ENCODE measurements at regions not wholly inside any gene's neighbourhood (a gene's known extent, or its start where the extent isn't known, plus 50 kb on each side); places are given as distances from the start of the nearest gene placed in this dataset.
"Not testable (repeated sequence)": the region's sequence is repeated elsewhere in the genome, so short reads cannot be mapped to it uniquely, and the experiment has no call there.

DNA sequence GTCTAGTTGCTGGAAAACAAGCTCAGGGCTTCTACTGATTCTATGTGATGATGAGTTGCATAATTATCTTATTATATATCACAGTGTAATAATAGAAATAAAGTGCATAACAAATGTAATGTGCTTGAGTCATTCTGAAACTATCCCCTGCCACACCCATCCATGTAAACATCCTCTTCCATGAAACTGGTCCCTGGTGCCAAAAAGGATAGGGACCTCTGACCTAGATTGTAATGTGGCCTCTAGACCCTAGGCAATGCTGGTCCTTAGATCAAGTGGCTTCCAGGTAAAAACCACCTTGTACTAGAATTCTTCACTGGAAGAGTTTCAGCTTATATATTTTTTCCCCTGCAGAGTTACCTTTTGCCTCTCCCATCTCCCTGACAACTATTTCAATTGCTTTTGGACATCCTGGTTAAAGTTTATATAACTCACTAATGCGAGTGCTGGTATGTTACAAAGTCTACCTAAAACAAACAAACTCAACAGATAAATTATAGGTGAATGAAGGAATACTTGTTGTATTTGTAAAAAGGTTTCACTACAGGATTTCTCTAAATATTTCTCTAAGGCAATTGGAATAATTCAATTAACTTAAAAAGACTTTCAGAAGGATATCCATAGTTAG is 462.5 kb downstream of the NAV3 start:
- TF ChIP-seq, protein P1, sequence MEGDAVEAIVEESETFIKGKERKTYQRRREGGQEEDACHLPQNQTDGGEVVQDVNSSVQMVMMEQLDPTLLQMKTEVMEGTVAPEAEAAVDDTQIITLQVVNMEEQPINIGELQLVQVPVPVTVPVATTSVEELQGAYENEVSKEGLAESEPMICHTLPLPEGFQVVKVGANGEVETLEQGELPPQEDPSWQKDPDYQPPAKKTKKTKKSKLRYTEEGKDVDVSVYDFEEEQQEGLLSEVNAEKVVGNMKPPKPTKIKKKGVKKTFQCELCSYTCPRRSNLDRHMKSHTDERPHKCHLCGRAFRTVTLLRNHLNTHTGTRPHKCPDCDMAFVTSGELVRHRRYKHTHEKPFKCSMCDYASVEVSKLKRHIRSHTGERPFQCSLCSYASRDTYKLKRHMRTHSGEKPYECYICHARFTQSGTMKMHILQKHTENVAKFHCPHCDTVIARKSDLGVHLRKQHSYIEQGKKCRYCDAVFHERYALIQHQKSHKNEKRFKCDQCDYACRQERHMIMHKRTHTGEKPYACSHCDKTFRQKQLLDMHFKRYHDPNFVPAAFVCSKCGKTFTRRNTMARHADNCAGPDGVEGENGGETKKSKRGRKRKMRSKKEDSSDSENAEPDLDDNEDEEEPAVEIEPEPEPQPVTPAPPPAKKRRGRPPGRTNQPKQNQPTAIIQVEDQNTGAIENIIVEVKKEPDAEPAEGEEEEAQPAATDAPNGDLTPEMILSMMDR (IDR thresholded peaks at IDR 0.05), result no peak
- no peak for TF ChIP-seq ZFX (IDR thresholded peaks at IDR 0.05; ENCODE audit: borderline replicate concordance)
- peak overlapping the region; percentile 76 for H3K27ac ChIP-seq

DNA sequence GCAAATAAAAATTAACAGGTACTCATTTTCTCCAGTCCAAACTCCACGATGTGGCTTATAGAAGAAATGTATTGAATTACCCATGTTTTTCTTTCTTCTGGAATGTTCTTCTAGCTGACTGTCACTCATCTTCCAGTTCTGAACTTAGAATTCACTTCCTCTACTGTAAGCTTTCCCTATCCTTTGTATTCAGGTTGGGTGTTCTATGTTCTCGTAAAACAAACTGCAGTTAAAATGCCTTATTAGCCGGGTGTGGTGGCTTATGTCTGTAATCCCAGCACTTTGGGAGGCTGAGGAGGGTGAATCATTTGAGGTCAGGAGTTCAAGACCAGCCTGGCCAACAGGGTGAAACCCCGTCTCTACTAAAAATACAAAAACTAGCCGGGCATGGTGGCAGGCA is 470.6 kb downstream of the NAV3 start:
- not testable (repeated sequence) for H3K27ac ChIP-seq

DNA sequence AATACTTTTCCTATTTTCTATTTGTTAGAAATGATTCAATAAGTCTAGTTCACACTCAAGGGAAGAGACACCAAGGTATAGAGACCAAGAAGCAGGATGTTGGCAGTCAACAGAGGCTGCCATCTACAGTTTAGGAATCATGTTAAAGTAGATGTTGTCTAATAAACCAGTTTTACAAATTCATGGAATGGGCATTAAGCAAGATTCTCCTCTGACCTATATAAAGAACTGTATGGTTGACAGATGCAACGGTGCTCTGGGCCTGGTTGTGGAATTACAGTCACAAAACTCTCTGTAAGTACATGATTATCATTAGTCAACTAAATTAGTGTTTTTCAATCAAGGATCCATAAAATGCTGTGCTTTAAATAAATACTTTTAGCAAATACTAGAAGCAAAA is 475.1 kb downstream of the NAV3 start:
- no peak overlapping the region for H3K27ac ChIP-seq
- TF ChIP-seq ZFX (IDR thresholded peaks at IDR 0.05; ENCODE audit: borderline replicate concordance), result no peak
- TF ChIP-seq, protein P1 (IDR thresholded peaks at IDR 0.05), result no peak

DNA sequence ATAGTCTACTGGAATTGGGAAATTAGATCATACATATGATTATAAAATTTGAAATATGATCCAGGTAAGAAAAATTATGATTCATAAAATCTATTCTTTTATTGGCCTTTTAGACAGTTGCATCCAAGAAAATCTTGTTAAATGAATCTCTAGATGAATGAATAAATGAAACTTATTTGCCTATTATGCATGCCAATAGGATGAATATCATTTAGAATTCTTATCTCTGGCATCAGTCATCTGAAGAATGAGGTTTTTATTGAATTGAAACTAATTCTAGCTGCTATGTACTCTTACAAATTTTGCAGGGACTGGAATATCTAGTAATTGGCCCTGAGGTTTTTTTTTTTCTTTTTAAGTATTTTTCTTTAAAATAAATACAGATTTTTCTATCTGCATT is 475.5 kb downstream of the NAV3 start:
- TF ChIP-seq, protein P1 (IDR thresholded peaks at IDR 0.05), result no peak
- no peak for TF ChIP-seq ZFX (IDR thresholded peaks at IDR 0.05; ENCODE audit: borderline replicate concordance)

DNA sequence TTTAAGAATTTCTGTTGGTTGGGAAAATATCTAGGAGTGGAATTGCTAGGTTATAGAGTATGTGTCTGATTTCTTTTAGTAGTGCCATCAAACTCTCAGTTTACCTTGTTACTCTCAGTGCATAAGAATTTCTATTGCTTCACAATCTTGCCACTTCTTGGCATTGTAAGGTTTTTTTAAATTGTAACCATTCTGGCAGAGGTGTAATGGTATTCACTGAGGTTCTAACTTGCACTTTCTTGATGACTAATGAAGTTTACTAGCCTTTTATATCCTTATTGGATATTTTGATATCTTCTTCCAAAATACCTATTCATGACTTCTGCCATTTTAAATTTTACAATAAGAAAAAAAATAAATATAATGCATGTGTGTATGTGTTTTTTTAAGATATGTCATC is 478.0 kb downstream of the NAV3 start:
- TF ChIP-seq ZFX (IDR thresholded peaks at IDR 0.05; ENCODE audit: borderline replicate concordance), result no peak
- TF ChIP-seq, protein P1 (IDR thresholded peaks at IDR 0.05), result no peak

More for the DNA sequence above, 475.5 kb downstream of the NAV3 start:
- no peak overlapping the region for H3K27ac ChIP-seq

DNA sequence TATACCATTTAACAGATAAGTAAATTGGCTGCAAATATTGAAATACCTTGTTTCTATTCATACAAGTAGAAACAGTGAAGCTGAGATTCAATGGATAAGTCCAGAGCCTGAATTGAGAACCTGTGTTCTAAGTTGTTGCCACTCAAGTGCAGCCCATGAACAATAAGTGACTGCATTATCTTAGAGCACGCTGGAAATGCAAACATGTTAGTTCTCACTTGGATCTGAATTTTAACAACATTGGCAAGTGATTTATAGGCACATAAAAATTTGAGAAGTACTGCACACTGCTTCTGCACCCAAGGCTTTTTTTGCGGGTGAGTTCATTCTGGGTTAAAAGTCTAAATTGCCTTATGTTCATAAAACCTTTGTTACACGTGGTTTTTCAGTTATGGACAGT is 484.3 kb downstream of the NAV3 start:
- TF ChIP-seq, protein P1 (IDR thresholded peaks at IDR 0.05), result no peak
- no peak for TF ChIP-seq ZFX (IDR thresholded peaks at IDR 0.05; ENCODE audit: borderline replicate concordance)

More for the DNA sequence above, 478.0 kb downstream of the NAV3 start:
- H3K27ac ChIP-seq, result no peak overlapping the region

DNA sequence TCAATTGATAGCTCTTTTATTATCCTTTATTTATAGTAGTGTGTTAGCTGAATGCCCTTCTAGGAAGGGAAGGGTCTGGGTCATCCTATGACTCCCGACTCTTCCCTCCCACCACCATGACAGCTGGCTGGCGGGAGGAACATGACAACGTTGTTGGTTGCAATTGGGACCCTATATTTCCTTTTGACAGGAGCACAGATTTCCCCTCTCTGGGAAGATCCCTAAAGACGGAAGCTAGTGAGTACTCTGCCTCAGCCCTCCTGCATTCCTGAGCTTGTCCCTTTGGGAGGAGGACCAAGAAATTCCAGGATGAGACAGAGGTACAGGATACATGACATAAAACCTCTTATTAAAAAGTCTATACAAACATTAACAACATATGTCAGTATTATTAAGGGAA is 485.4 kb downstream of the NAV3 start:
- no peak overlapping the region for H3K27ac ChIP-seq
- TF ChIP-seq ZFX (IDR thresholded peaks at IDR 0.05; ENCODE audit: borderline replicate concordance), result no peak
- TF ChIP-seq, protein P1 (IDR thresholded peaks at IDR 0.05), result no peak

More for the DNA sequence above, 484.3 kb downstream of the NAV3 start:
- H3K27ac ChIP-seq, result no peak overlapping the region

Data from 22Rv1 (cell line).